22Rv1 (cell line): ENCODE measurements at regions not wholly inside any gene's neighbourhood (a gene's known extent, or its start where the extent isn't known, plus 50 kb on each side); places are given as distances from the start of the nearest gene placed in this dataset.
A peak's percentile ranks its signal among the peaks of the same experiment; 100 is the strongest.

Source experiments
- H3K27ac ChIP-seq: fragments of 450-650 bp; 2 replicates; pipeline ENCODE4 v1.5.1; 2017
- ZFX ChIP-seq: fragments of 450-650 bp; IDR thresholded peaks from 2 replicates; pipeline ENCODE4 v1.6.1; 2017; ENCODE audit warnings: antibody characterized with exemption, borderline replicate concordance
- TF ChIP-seq, protein P1 (sequence below): fragments of 450-650 bp; IDR thresholded peaks from 2 replicates; pipeline ENCODE4 v1.5.1; 2017; ENCODE audit warnings: mild to moderate bottlenecking

DNA sequence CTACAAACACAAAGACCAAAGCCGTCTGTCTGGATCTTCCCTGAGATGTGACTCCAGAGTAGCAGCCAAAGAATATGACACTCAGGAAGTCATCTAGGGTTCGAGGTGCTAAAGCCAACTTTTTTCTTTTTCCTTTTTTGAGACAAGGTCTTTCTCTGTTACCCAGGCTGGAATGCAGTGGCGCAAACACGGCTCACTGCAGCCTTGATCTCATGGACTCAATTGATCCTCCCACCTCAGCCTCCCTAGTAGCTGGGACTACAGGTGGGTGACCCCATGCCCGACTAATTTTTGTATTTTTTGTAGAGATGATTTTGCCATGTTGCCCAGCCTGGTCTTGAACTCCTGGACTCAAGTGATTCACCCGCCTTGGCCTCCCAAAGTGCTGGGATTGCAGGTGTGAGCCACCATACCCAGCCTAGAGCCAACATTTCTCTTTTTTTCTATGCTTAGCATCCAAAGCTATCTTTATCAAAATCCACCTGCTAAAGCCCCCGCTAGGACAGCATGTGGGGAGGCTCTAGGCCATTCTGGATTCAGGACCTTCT lies 92.8 kb downstream of the TMEM17 start:
- no peak overlapping the region for H3K27ac ChIP-seq
- TF ChIP-seq, protein P1, sequence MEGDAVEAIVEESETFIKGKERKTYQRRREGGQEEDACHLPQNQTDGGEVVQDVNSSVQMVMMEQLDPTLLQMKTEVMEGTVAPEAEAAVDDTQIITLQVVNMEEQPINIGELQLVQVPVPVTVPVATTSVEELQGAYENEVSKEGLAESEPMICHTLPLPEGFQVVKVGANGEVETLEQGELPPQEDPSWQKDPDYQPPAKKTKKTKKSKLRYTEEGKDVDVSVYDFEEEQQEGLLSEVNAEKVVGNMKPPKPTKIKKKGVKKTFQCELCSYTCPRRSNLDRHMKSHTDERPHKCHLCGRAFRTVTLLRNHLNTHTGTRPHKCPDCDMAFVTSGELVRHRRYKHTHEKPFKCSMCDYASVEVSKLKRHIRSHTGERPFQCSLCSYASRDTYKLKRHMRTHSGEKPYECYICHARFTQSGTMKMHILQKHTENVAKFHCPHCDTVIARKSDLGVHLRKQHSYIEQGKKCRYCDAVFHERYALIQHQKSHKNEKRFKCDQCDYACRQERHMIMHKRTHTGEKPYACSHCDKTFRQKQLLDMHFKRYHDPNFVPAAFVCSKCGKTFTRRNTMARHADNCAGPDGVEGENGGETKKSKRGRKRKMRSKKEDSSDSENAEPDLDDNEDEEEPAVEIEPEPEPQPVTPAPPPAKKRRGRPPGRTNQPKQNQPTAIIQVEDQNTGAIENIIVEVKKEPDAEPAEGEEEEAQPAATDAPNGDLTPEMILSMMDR: no peak
- TF ChIP-seq ZFX: no peak

DNA sequence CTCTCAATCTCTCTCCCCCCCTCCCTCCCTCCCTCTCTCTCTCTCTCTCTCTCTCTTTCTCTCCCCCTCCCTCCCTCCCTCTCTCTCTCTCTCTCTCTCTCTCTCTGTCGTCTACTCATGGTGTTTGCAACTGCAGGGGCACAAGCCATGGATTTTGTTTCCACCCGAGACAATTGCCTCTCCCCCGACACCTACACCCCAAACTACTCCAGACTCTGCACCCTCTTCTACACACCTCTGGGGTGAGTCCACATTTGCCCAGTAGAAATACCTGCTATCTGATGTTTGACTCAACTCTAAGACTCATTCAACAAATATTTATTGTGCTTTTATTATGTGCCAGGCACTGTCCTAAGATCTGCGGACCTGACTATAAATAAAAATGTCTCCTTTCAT lies 93.7 kb downstream of the TMEM17 start:
- TF ChIP-seq ZFX: no peak
- TF ChIP-seq, protein P1: no peak
- H3K27ac ChIP-seq: no peak overlapping the region

- no peak overlapping the region for H3K27ac ChIP-seq
- no peak for TF ChIP-seq ZFX
- TF ChIP-seq, protein P1: no peak
Observed at GRCh38 chr2:62410926-62411456, 95.0 kb downstream of the TMEM17 start.

DNA sequence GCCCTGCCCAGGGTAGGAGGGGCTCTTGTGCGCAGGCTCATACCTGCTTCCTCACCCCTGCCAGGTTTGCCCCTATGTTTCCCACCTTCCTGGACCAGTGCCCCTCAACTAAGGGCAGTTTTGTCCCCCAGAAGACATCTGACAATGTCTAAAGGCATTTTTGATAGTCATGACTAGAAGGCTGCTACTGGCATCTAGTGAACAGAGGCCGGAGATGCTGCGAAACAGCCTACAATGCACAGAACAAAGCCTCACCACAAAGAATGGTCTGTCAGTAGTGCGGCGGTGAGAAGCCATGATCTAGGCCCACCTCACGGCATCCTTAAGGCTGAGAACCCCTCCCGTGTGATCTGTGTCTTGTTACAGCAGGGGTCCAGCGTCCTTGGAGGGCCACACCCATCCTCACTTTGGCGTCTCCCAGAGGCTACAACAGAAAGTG lies 96.0 kb downstream of the TMEM17 start:
- TF ChIP-seq, protein P1: peak; percentile 35
- TF ChIP-seq ZFX: no peak
- H3K27ac ChIP-seq: no peak overlapping the region

- TF ChIP-seq ZFX: no peak
- TF ChIP-seq, protein P1: no peak
- no peak overlapping the region for H3K27ac ChIP-seq
Observed at GRCh38 chr2:62409442-62409841, 96.6 kb downstream of the TMEM17 start.

DNA sequence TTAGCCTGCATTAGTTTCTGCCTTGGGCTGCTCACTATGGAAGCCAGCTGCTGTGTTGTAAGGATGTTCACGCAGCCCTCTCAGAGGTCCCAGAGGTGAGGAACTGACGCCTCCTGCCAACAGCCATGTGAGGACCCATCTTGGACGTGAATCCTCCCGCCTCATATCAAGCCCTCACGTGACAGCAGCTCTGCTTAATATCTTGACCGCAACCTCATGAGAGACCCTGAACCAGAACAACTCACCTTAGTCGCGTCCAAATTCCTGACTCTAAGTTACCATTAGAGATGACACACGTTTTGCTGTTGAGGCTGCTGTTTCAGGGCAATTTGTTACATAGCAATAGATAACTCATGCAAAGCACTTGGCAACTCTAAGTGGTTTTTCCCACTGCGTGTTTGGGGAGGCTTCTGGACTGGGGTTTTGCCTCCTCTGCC lies 97.7 kb downstream of the TMEM17 start:
- TF ChIP-seq, protein P1: no peak
- TF ChIP-seq ZFX: no peak
- H3K27ac ChIP-seq: no peak overlapping the region

GRCh38 chr2:62407838-62408237 lies 98.2 kb downstream of the TMEM17 start:
- TF ChIP-seq, protein P1: no peak
- no peak for TF ChIP-seq ZFX
- no peak overlapping the region for H3K27ac ChIP-seq
